Keratinocyte (primary cell): ENCODE measurements at regions not wholly inside any gene's neighbourhood (a gene's known extent, or its start where the extent isn't known, plus 50 kb on each side); places are given as distances from the start of the nearest gene placed in this dataset.

Experiments
- DNase-seq: peaks from one replicate; pipeline ENCODE4 v3.0.0-alpha.2; 2011; ENCODE audit warnings: low read depth, missing footprints, low spot score
- FAIRE-seq: peaks from 2 replicates; lab custom pipeline; 2011; peaks lifted over from hg19 to GRCh38; lab: Jason Lieb, UNC
- H2AFZ ChIP-seq: 2 replicates; pipeline ENCODE4 v1.6.0; 2012; ENCODE audit warnings: low read length, control low read depth, inconsistent platforms; ENCODE audit not compliant: control insufficient read depth
- H3K27ac ChIP-seq: 2 replicates; pipeline ENCODE4 v1.5.1; 2011; ENCODE audit warnings: low read length; ENCODE audit not compliant: control insufficient read depth, insufficient read depth
- H3K27me3 ChIP-seq: 3 replicates; pipeline ENCODE4 v1.6.0; 2011; ENCODE audit warnings: low read length; ENCODE audit not compliant: control insufficient read depth, insufficient read depth; ENCODE audit errors: extremely low read depth
- H3K36me3 ChIP-seq, 2 experiments: 2 replicates in 1 of 2; 3 replicates in 1 of 2; pipeline ENCODE4 v1.5.1; 2011; ENCODE audit warnings: low read length in 2 of 2, mild to moderate bottlenecking in 1 of 2; ENCODE audit not compliant: control insufficient read depth in 2 of 2, insufficient read depth in 2 of 2; ENCODE audit errors: extremely low read depth in 1 of 2
- H3K4me1 ChIP-seq: 3 replicates; pipeline ENCODE4 v1.5.1; 2011; ENCODE audit warnings: low read length; ENCODE audit not compliant: control insufficient read depth, insufficient read depth; ENCODE audit errors: extremely low read depth
- H3K4me2 ChIP-seq: 3 replicates; pipeline ENCODE4 v1.6.0; 2011; ENCODE audit warnings: low read depth, low read length; ENCODE audit not compliant: control insufficient read depth, insufficient read depth; ENCODE audit errors: extremely low read depth
- H3K4me3 ChIP-seq, 3 experiments: fragments of 200-600 bp in 1 of 3; sonication (generic) in 1 of 3; 2 replicates in 2 of 3; 3 replicates in 1 of 3; pipeline ENCODE4 v1.5.1; 2011 to 2016; ENCODE audit warnings: low read length in 3 of 3, mild to moderate bottlenecking in 3 of 3, control low read depth in 2 of 3, inconsistent platforms in 1 of 3, low read depth in 1 of 3, mixed read lengths in 1 of 3, mixed run types in 1 of 3, moderate library complexity in 1 of 3; ENCODE audit not compliant: control insufficient read depth in 2 of 3, insufficient read depth in 2 of 3; ENCODE audit errors: extremely low read depth in 1 of 3
- H3K79me2 ChIP-seq: 2 replicates; pipeline ENCODE4 v1.6.0; 2012; ENCODE audit warnings: low read length; ENCODE audit not compliant: control insufficient read depth, insufficient read depth
- H3K9ac ChIP-seq: 3 replicates; pipeline ENCODE4 v1.6.0; 2011; ENCODE audit warnings: low read length; ENCODE audit not compliant: control insufficient read depth, insufficient read depth; ENCODE audit errors: extremely low read depth
- H3K9me1 ChIP-seq: 3 replicates; pipeline ENCODE4 v1.6.0; 2011; ENCODE audit warnings: low read length; ENCODE audit not compliant: control insufficient read depth, insufficient read depth; ENCODE audit errors: extremely low read depth
- H3K9me3 ChIP-seq: 2 replicates; pipeline ENCODE4 v1.5.1; 2012; ENCODE audit warnings: low read depth, low read length; ENCODE audit not compliant: control insufficient read depth
- H4K20me1 ChIP-seq: 3 replicates; pipeline ENCODE4 v1.6.0; 2011; ENCODE audit warnings: low read length; ENCODE audit not compliant: control insufficient read depth, insufficient read depth; ENCODE audit errors: extremely low read depth
- CTCF ChIP-seq, 3 experiments: IDR thresholded peaks in 1 of 3; conservative IDR thresholded peaks in 1 of 3; optimal IDR thresholded peaks in 1 of 3; 2 replicates in 2 of 3; 3 replicates in 1 of 3; pipeline versions ENCODE3 to v1.5.1; 2011; ENCODE audit warnings: low read length in 3 of 3, mild to moderate bottlenecking in 3 of 3, moderate library complexity in 2 of 3, control low read depth in 1 of 3, inconsistent platforms in 1 of 3; ENCODE audit not compliant: insufficient read depth in 2 of 3; ENCODE audit errors: extremely low read depth in 1 of 3
- EZH2 ChIP-seq: IDR thresholded peaks from one replicate; pipeline ENCODE4 v1.6.1; 2012; ENCODE audit warnings: inconsistent platforms, mild to moderate bottlenecking, low read length, moderate library complexity
- dilution Hi-C: fragments of 300-500 bp; cut with MboI; formaldehyde crosslinking; loops from one replicate; pipeline ENCODE4 v1.7.0; 2020; ENCODE audit warnings: low sequenced_read_pairs; ENCODE audit not compliant: extremely low pct_ligation_motif_present

- H3K4me3 ChIP-seq, result no peak overlapping the region
- dilution Hi-C loops, result no loop called here
- H3K4me1 ChIP-seq, result peaks cover 13% of the 10 kb centered on the region
- no peaks in the 10 kb centered on the region for H3K79me2 ChIP-seq
- no peak overlapping the region for H3K9ac ChIP-seq
- no peak for DNase-seq
- no peaks in the 10 kb centered on the region for H4K20me1 ChIP-seq
- H3K27ac ChIP-seq, result no peak overlapping the region
- no peaks in the 10 kb centered on the region for H3K9me1 ChIP-seq
- H3K36me3 ChIP-seq, result no peaks in the 10 kb centered on the region
- no peak for TF ChIP-seq CTCF (optimal IDR thresholded peaks at IDR 0.05 in 1 of 3, IDR thresholded peaks at IDR 0.05 in 1 of 3, conservative IDR thresholded peaks at IDR 0.05 in 1 of 3; ENCODE audit: extremely low read depth in 1 of 3, insufficient read depth in 2 of 3, low read length in 3 of 3)
- H3K4me2 ChIP-seq, result no peak overlapping the region
- H3K27me3 ChIP-seq, result peaks cover 7% of the 10 kb centered on the region
- no peak overlapping the region for H2AFZ ChIP-seq
- H3K9me3 ChIP-seq, result no peaks in the 10 kb centered on the region
- FAIRE-seq, result no peak
Measured at GRCh38 chr2:120555092-120555491, 180.6 kb upstream of the GLI2 start.

GRCh38 chr2:120556911-120557310, 178.8 kb upstream of the GLI2 start:
- H3K4me3 ChIP-seq, result no peak overlapping the region
- H3K27ac ChIP-seq, result no peak overlapping the region
- no peaks in the 10 kb centered on the region for H3K36me3 ChIP-seq
- H3K9me3 ChIP-seq, result no peaks in the 10 kb centered on the region
- no peak overlapping the region for H3K4me2 ChIP-seq
- H3K9me1 ChIP-seq, result no peaks in the 10 kb centered on the region
- H3K27me3 ChIP-seq, result peaks cover 11% of the 10 kb centered on the region
- no peak for DNase-seq
- peaks cover 5% of the 10 kb centered on the region for H3K4me1 ChIP-seq
- no peaks in the 10 kb centered on the region for H4K20me1 ChIP-seq
- dilution Hi-C loops, result no loop called here
- TF ChIP-seq CTCF (optimal IDR thresholded peaks at IDR 0.05 in 1 of 3, IDR thresholded peaks at IDR 0.05 in 1 of 3, conservative IDR thresholded peaks at IDR 0.05 in 1 of 3; ENCODE audit: extremely low read depth in 1 of 3, insufficient read depth in 2 of 3, low read length in 3 of 3) (no peak), EZH2 (no peak)
- H2AFZ ChIP-seq, result no peak overlapping the region
- no peak for FAIRE-seq
- H3K9ac ChIP-seq, result no peak overlapping the region
- no peaks in the 10 kb centered on the region for H3K79me2 ChIP-seq
